Trophoblast cell (in vitro differentiated cells and primary cell): ENCODE measurements at regions not wholly inside any gene's neighbourhood (a gene's known extent, or its start where the extent isn't known, plus 50 kb on each side); places are given as distances from the start of the nearest gene placed in this dataset.

Experiments
- DNase-seq, 2 donors: peaks; one replicate each; pipeline ENCODE4 v3.0.0-alpha.2; 2016
- H2AFZ ChIP-seq: 2 replicates; pipeline ENCODE4 v1.6.1; 2013; ENCODE audit warnings: low read length, moderate library complexity, mild to moderate bottlenecking; ENCODE audit not compliant: insufficient read depth, poor library complexity
- H2AK5ac ChIP-seq: 2 replicates; pipeline ENCODE4 v1.6.1; 2013; ENCODE audit warnings: mild to moderate bottlenecking, low read length
- H2BK120ac ChIP-seq: 2 replicates; pipeline ENCODE4 v1.6.1; 2013; ENCODE audit warnings: low read length, mild to moderate bottlenecking, moderate library complexity; ENCODE audit not compliant: insufficient read depth, poor library complexity
- H2BK12ac ChIP-seq: 2 replicates; pipeline ENCODE4 v1.6.1; 2013; ENCODE audit warnings: mild to moderate bottlenecking, low read length, moderate library complexity
- H2BK5ac ChIP-seq: 2 replicates; pipeline ENCODE4 v1.6.1; 2013; ENCODE audit warnings: low read length, low read depth, moderate library complexity, mild to moderate bottlenecking; ENCODE audit not compliant: poor library complexity
- H3K14ac ChIP-seq: 2 replicates; pipeline ENCODE4 v1.6.1; 2013; ENCODE audit warnings: mild to moderate bottlenecking, low read length
- H3K18ac ChIP-seq: 2 replicates; pipeline ENCODE4 v1.6.1; 2013; ENCODE audit warnings: mild to moderate bottlenecking, low read length
- H3K23ac ChIP-seq: 2 replicates; pipeline ENCODE4 v1.6.1; 2013; ENCODE audit warnings: low read length
- H3K27ac ChIP-seq: 2 replicates; pipeline ENCODE4 v1.5.1; 2013; ENCODE audit warnings: low read depth, mild to moderate bottlenecking, inconsistent platforms, low read length, moderate library complexity
- H3K27me3 ChIP-seq: 2 replicates; pipeline ENCODE4 v1.6.1; 2013; ENCODE audit warnings: inconsistent platforms, mild to moderate bottlenecking, low read length, moderate library complexity; ENCODE audit not compliant: insufficient read depth
- H3K36me3 ChIP-seq, 2 experiments: 1 replicate in 1 of 2; 2 replicates in 1 of 2; pipeline ENCODE4 v1.6.1; 2013; ENCODE audit warnings: low read length in 2 of 2, mild to moderate bottlenecking in 2 of 2, moderate library complexity in 1 of 2; ENCODE audit not compliant: insufficient read depth in 2 of 2, control insufficient read depth in 1 of 2
- H3K4ac ChIP-seq: 2 replicates; pipeline ENCODE4 v1.6.1; 2013; ENCODE audit warnings: low read depth, mild to moderate bottlenecking, low read length, moderate library complexity
- H3K4me1 ChIP-seq, 2 experiments: 1 replicate in 1 of 2; 2 replicates in 1 of 2; pipeline ENCODE4 v1.6.1; 2013; ENCODE audit warnings: low read length in 2 of 2, mild to moderate bottlenecking in 2 of 2, moderate library complexity in 1 of 2; ENCODE audit not compliant: insufficient read depth in 2 of 2, control insufficient read depth in 1 of 2
- H3K4me2 ChIP-seq: 2 replicates; pipeline ENCODE4 v1.6.1; 2013; ENCODE audit warnings: inconsistent platforms, mild to moderate bottlenecking, low read length, moderate library complexity
- H3K4me3 ChIP-seq: 2 replicates; pipeline ENCODE4 v1.5.1; 2013; ENCODE audit warnings: mild to moderate bottlenecking, low read depth, low read length, inconsistent platforms
- H3K79me1 ChIP-seq: one replicate; pipeline ENCODE4 v1.6.1; 2013; ENCODE audit warnings: low read length
- H3K79me2 ChIP-seq: 2 replicates; pipeline ENCODE4 v1.6.1; 2013; ENCODE audit warnings: low read length, mild to moderate bottlenecking; ENCODE audit not compliant: control insufficient read depth, insufficient read depth, poor library complexity
- H3K9ac ChIP-seq: 2 replicates; pipeline ENCODE4 v1.6.1; 2013; ENCODE audit warnings: mild to moderate bottlenecking, low read length
- H3K9me3 ChIP-seq: 2 replicates; pipeline ENCODE4 v1.6.1; 2013; ENCODE audit warnings: low read depth, mild to moderate bottlenecking, control low read depth, inconsistent platforms, low read length; ENCODE audit not compliant: insufficient read depth
- H4K12ac ChIP-seq: 2 replicates; pipeline ENCODE4 v1.6.1; 2013; ENCODE audit warnings: low read depth, mild to moderate bottlenecking, low read length, moderate library complexity
- H4K8ac ChIP-seq: 2 replicates; pipeline ENCODE4 v1.6.1; 2013; ENCODE audit warnings: low read depth, mild to moderate bottlenecking, low read length, moderate library complexity
- H4K91ac ChIP-seq: one replicate; pipeline ENCODE4 v1.6.1; 2013; ENCODE audit warnings: low read depth, mild to moderate bottlenecking, low read length, moderate library complexity
- WGBS: extraction: QIAGEN DNeasy Blood & Tissue Kit; methylation state at CpG from one replicate; pipeline ENCODE4 v1.1.7; 2013; ENCODE audit warnings: missing lambda C conversion rate; ENCODE audit not compliant: insufficient read length, insufficient coverage; ENCODE audit errors: extremely low coverage; 5-methylcytosine and 5-hydroxymethylcytosine counted together

DNA sequence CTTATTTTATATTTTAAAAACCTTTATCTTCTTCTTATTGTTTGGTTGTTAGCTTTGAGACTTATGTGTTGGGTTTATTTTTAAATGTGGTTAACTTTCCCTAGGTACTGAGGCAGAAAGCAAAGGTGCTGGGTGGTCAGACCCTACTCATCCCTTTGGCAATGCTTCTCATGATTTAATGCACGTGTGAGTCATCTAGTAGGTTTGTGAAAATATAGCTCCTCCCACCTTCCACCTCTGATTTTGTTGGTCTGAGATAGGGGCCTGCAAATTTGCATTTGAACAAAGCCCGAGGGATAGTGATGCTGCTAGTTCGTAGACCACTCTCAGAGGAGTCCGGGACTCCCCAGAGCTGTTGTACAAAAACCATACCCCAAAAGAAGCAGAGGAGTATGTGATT lies 771.3 kb upstream of the ARGLU1 start:
- Histone ChIP-seq H3K9me3 (no peaks in the 10 kb centered on the region), H2BK12ac (no peak overlapping the region), H3K27me3 (no peaks in the 10 kb centered on the region), H3K4me2 (no peak overlapping the region), H2AFZ (no peak overlapping the region), H4K8ac (no peak overlapping the region), H3K79me2 (no peaks in the 10 kb centered on the region), H3K27ac (no peak overlapping the region), H2AK5ac (no peak overlapping the region), H2BK120ac (no peak overlapping the region), H3K79me1 (no peaks in the 10 kb centered on the region), H3K4me1 (no peaks in the 10 kb centered on the region), H3K9ac (no peak overlapping the region), H3K4ac (no peak overlapping the region), H3K14ac (no peak overlapping the region), H4K91ac (no peak overlapping the region), H3K23ac (no peak overlapping the region), H2BK5ac (no peak overlapping the region), H3K18ac (no peak overlapping the region), H4K12ac (no peak overlapping the region), H3K36me3 (no peaks in the 10 kb centered on the region), H3K4me3 (no peak overlapping the region)
- DNase-seq = no peak
- no CpG with 5 or more reads among the region's 4 CpGs for WGBS

DNA sequence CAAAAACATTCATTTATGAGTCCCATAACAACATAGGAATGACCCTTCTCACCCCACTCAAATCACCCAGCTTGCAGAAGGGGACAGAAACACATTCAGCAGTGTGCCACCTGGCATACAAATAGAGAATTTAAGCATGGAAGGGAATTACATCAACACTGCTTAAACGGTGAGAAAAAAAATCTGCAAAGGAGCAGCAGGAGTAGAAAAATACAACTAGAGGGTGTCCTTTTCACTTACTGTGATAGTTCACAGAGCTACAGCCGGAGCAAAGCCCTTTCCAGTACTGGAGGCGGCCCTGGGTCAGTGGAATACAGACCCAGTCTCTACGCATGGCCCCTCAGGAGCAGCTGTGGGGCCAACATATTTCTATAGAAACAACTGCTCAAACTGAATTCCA lies 764.3 kb upstream of the ARGLU1 start:
- Histone ChIP-seq H3K27me3 (no peaks in the 10 kb centered on the region), H3K4me2 (no peak overlapping the region), H3K14ac (no peak overlapping the region), H3K18ac (no peak overlapping the region), H3K4me1 (no peaks in the 10 kb centered on the region), H3K4ac (no peak overlapping the region), H3K36me3 (no peaks in the 10 kb centered on the region), H3K9me3 (no peaks in the 10 kb centered on the region), H2BK12ac (no peak overlapping the region), H3K79me2 (no peaks in the 10 kb centered on the region), H2BK120ac (no peak overlapping the region), H3K9ac (no peak overlapping the region), H4K12ac (no peak overlapping the region), H2BK5ac (no peak overlapping the region), H3K27ac (no peak overlapping the region), H2AFZ (no peak overlapping the region), H2AK5ac (no peak overlapping the region), H4K8ac (no peak overlapping the region), H3K23ac (no peak overlapping the region), H3K4me3 (no peak overlapping the region), H3K79me1 (no peaks in the 10 kb centered on the region), H4K91ac (no peak overlapping the region)
- DNase-seq = no peak
- no CpG with 5 or more reads among the region's 4 CpGs for WGBS

DNA sequence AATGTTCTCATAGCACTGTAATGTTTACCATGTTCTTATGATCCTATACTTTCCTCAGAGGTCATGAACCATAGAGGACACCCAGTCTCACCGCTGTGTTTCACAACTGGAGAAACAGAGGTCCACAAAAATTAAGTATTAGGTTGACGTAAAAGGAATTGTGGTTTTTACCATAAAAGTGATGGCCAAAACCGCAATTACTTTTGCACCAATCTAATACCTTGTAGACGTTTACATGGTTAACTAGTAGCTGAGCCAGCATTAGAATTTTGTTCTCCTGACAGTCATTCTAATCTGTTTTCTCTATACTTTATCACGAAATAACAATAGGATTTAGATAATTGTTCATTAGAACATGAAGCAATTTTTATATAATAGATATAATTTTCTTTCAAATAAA lies 763.4 kb upstream of the ARGLU1 start:
- no peak for DNase-seq
- Histone ChIP-seq H2BK12ac (no peak overlapping the region), H2AK5ac (no peak overlapping the region), H3K4me1 (no peaks in the 10 kb centered on the region), H3K9me3 (no peaks in the 10 kb centered on the region), H3K4ac (no peak overlapping the region), H2BK5ac (no peak overlapping the region), H4K91ac (no peak overlapping the region), H3K36me3 (no peaks in the 10 kb centered on the region), H3K27me3 (no peaks in the 10 kb centered on the region), H2AFZ (no peak overlapping the region), H4K12ac (no peak overlapping the region), H3K14ac (no peak overlapping the region), H3K79me2 (no peaks in the 10 kb centered on the region), H3K4me3 (no peak overlapping the region), H4K8ac (no peak overlapping the region), H3K4me2 (no peak overlapping the region), H2BK120ac (no peak overlapping the region), H3K9ac (no peak overlapping the region), H3K79me1 (no peaks in the 10 kb centered on the region), H3K27ac (no peak overlapping the region), H3K23ac (no peak overlapping the region), H3K18ac (no peak overlapping the region)
- WGBS = no CpG with 5 or more reads among the region's 5 CpGs

DNA sequence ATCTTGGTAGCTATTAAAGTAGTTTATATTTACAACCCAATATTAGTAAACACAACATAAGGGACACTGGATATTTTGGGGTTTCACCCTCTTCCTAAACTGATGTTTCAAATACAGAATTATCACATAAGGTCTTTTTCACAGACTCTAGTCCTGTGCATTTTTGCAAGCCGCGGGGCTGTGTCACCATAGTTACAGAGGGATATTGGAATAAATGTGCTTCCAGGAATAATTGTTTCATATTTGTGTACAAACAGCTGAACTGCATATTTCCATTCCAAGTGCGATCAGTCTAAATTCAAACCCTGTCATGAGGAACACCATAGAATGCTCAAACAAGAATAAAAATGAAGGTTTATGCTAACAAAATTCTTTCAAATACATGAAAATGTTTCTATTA lies 762.5 kb upstream of the ARGLU1 start:
- no peaks in the 10 kb centered on the region for H3K4me1 ChIP-seq
- no CpG with 5 or more reads among the region's 3 CpGs for WGBS
- H3K23ac ChIP-seq = no peak overlapping the region
- no peak overlapping the region for H4K12ac ChIP-seq
- no peaks in the 10 kb centered on the region for H3K36me3 ChIP-seq
- no peak overlapping the region for H2BK5ac ChIP-seq
- H3K4me3 ChIP-seq = no peak overlapping the region
- no peak overlapping the region for H3K4me2 ChIP-seq
- no peak overlapping the region for H4K8ac ChIP-seq
- H2BK120ac ChIP-seq = no peak overlapping the region
- no peak overlapping the region for H3K18ac ChIP-seq
- H3K27ac ChIP-seq = no peak overlapping the region
- H3K4ac ChIP-seq = no peak overlapping the region
- no peaks in the 10 kb centered on the region for H3K27me3 ChIP-seq
- no peak overlapping the region for H4K91ac ChIP-seq
- no peaks in the 10 kb centered on the region for H3K79me2 ChIP-seq
- no peaks in the 10 kb centered on the region for H3K79me1 ChIP-seq
- no peak overlapping the region for H3K14ac ChIP-seq
- no peak for DNase-seq
- H2BK12ac ChIP-seq = no peak overlapping the region
- H2AFZ ChIP-seq = no peak overlapping the region
- no peak overlapping the region for H3K9ac ChIP-seq
- no peak overlapping the region for H2AK5ac ChIP-seq
- no peaks in the 10 kb centered on the region for H3K9me3 ChIP-seq
